SKM-1 treated with dmso at 0.1 percent for 144 hours (cell line): ENCODE measurements at regions not wholly inside any gene's neighbourhood (a gene's known extent, or its start where the extent isn't known, plus 50 kb on each side); places are given as distances from the start of the nearest gene placed in this dataset.

ENCODE experiments used
- DNase-seq: peaks from one replicate; lab custom pipeline; 2025; ENCODE audit not compliant: unreplicated experiment; lab: John Stamatoyannopoulos, UW

GRCh38 chr11:119860561-119861094 lies 131.6 kb upstream of the NECTIN1 start:
- no peak for DNase-seq

DNA sequence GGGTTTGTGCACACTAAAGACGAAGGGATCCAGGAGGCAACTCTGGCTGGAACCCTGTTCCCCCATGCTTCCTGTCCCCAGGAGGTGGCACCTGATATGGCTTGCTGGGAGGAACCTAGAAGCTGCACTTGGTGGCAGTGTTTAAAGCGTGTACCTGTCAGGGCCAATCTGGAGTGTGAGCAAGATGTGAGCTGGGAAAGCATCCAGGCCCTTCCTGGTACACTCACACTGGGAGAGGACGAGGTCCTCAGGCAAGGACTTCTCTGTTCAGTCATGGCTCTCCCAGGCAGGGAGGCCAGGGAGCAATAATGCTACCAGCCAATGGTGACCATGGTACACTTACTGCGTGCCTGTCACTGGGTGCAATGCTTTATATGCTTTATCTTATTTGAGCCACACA lies 130.7 kb upstream of the NECTIN1 start:
- DNase-seq, result no peak

GRCh38 chr11:119858288-119858687 lies 129.3 kb upstream of the NECTIN1 start:
- DNase-seq, result no peak

DNA sequence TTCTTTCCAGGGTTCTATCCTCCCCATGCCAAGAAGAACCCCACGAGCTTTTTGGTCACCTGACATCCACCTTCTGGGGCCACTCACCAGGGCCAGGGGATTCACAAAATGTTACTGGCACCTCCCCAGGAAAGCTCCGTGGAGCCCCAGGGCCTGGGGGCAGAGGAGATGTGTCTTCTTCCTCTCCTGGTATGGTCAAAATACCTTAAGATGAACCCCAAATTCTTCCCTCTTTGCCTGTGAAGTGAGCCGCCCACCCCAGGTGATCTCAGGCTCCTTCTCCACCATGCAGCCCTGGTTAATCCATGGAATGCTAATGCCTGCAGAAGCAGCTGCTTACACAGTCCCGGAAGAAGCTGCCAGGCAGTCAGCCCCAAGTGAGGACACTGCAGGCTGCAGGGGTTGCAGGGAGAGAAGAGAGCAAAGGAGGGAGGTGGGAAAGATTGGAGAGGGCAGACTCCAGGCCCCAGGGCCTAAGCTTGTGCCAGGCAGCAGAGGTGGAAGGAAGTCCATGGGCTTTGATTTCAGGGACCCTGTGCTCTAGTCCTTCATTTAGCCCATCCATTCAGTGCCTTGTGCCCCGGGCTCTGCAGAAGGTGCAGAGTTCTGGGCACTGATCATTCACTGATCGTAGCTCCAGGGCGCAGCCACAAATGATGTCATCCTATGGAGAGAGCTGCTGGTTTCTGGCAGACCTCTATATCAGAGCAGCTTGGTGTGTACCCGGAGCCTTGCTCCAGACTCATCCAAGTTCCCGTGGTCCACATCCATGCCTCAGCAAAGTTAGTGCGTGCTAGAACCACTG lies 127.9 kb upstream of the NECTIN1 start:
- no peak for DNase-seq

- DNase-seq, result no peak
These were observed 126.1 kb upstream of the NECTIN1 start for GRCh38 chr11:119855066-119855465.

GRCh38 chr11:119854521-119854920 lies 125.5 kb upstream of the NECTIN1 start:
- DNase-seq, result no peak

- DNase-seq, result no peak
These were observed 124.8 kb upstream of the NECTIN1 start for GRCh38 chr11:119853581-119854360.

DNA sequence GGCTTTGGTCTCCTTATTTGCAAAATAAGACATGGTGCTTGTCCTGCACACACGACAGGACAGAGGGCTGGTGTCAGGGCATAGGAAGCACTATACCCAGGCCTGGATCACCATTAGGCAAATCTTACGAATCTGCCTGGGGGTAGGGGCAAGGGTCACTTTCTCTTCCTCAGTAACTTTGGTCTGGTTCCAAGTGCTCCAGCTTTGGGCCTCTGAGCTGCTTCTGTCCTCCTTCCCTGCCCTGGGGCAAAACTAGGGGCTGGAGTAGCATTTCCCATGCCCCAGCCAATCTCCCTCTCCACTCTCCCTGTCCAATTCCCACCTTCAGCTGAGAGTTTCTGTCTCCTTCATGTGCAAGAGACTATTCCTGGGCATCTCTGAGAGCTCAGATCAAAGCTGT lies 123.7 kb upstream of the NECTIN1 start:
- no peak for DNase-seq

- no peak for DNase-seq
These were observed 121.9 kb upstream of the NECTIN1 start for GRCh38 chr11:119850822-119851409.

DNA sequence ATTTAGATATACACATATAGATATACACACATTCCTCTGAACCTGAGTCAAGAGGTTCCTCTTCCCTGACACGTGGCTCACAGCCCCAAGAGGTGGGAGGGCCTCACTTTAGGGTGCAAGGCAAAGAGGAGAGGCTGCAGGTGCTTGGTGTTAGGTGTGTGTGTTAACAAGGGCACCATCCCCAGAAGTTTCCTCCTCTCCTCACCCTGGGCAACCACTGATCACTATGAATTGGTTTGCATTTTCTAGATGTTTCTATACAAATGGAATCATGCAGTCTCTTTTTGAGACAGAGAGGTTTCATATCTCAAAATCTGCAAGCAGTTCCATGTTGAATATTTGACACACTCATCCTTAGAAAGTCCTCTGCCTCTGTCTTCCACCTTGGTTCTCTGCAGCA lies 120.9 kb upstream of the NECTIN1 start:
- DNase-seq, result no peak

DNA sequence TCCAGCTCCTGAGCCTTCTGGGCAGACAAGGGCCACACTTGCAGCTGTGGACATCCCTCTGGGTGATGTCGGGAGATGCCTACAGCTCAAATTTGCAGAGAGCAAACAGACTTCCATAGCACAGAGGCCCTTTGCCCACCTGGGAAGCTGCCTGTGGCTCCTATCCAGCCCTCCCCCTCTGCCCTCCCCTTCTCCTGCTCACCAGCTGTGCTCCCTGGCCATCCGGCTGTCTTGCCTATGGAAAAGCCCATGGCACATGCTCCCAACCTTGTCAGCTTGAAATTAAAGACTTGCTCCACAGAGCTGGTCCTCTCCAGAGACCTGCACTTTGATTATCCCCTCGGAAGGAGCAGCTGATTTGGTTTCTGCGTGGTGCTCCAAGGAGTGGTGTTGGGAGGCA lies 118.9 kb upstream of the NECTIN1 start:
- no peak for DNase-seq

DNA sequence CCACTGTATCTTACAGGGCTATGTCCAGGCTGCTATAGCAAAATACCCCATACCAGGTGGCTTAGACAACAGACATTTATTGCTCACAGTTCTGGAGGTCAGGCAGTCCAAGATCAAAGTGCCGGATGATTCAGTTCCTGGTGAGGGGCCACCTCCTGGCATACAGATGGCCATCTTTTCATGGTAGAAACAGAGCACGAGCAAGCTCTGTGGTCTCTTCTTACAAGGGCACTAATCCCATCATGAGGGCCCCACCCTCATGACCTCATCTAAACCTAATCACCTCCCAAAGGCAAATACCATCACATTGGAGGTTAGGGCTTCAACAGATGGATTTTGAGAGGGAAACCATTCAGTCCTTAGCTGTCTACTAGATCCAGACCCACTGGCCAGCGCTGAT lies 117.4 kb upstream of the NECTIN1 start:
- no peak for DNase-seq

GRCh38 chr11:119845756-119846155 lies 116.8 kb upstream of the NECTIN1 start:
- no peak for DNase-seq

DNA sequence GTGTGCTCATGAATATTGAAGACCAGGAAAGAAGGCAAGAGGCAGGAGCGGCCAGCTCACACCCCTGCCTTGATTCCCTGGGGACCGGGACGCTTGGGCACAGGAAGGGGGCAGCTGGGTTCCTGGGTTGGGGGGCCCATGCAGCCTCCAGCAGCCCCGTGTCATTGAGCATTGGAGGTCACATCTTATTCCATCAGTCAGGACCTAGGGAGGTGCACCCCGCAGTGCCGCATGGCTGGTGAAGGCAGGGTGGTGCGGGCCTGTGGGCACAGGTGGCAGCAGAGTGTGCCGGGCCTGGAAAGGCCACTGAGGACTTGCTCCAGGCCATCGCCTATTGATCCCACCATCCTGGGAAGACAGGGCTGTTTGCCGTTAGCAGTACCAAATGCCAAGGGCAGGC lies 116.3 kb upstream of the NECTIN1 start:
- DNase-seq, result no peak

- no peak for DNase-seq
These were observed 115.8 kb upstream of the NECTIN1 start for GRCh38 chr11:119844808-119845207.

GRCh38 chr11:119843877-119844276 lies 114.9 kb upstream of the NECTIN1 start:
- DNase-seq, result no peak

DNA sequence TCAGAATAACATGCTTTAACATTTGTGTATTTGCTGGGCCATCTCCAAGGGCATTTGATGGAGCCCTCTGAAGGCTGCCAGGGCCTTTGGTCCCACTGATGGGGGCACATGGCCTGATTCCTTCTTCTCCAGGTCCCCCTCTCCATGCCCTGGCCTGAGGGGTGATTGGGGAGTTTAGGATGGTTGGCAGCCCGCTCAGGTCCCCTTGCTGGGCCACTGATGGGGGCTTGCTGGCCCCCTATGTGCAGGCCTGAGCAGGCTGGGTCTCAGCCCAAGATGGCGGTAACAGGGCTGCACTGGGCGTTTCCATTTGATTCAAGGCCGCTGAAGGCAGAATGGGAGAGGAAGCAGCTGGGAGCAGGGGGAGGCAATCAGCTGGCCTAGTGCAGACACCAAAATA lies 113.7 kb upstream of the NECTIN1 start:
- DNase-seq, result no peak

GRCh38 chr11:119839476-119840133 lies 110.6 kb upstream of the NECTIN1 start:
- no peak for DNase-seq

DNA sequence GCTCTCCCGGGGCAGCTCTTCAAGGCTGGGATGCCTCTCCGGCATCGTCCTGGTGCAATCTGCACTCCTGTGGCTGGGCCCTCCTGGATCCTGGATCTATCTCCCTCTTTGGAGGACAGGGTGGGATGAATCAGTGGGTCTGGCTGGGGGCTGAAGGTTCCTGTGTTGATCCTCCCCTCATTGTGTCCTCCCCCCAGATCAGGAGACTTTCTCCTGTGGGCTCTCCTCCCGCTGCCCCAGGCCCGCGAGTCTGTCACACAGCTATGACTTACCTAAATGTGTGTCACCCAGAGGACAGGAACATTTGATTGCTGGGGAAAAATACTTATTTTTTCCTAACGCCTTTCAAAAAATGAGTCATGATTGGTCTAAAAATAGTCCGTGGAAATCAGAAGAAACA lies 106.8 kb upstream of the NECTIN1 start:
- no peak for DNase-seq

DNA sequence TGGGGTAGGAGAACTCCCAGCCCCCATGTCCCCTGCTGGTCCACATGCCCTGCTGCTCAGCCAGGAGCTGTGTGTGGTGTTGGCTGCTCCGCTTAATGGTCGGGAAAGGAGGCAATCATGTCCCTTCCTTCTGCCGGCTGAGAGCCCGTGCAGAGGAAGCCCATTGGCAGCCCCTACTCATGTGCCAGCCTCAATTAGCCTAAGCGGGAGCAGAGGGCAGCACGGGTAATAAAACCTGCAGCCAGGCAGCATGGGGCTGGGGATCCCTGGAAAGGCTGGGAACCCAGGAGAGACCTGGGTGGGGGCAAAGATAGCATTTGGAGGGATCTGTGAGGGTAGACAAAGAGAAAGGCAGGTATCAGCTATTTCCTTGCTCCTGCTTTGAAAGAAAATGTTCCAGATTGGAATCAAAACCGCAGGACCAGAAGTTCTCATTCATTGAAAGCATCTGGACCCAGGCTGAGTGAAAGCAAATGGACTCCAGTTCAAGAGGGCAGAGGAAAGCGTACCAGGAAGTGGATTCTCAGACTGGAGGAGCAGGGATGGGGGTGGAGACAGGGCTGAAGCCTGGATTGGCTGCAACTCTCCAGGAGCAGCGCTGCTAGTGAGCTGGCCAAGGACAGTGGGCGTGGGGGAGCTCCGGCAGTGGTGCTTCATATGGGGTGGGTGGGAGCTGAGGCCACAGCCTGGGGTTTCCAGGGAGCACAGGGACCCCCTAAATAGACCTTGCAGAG lies 103.4 kb upstream of the NECTIN1 start:
- DNase-seq, result no peak

GRCh38 chr11:119831011-119831410 lies 102.0 kb upstream of the NECTIN1 start:
- DNase-seq, result no peak
